ENCODE measurements at regions not wholly inside any gene's neighbourhood (a gene's known extent, or its start where the extent isn't known, plus 50 kb on each side); places are given as distances from the start of the nearest gene placed in this dataset.

- TF ChIP-seq POLR2AphosphoS5 (IDR thresholded peaks at IDR 0.05; ENCODE audit: borderline replicate concordance, low read depth, low read length) (no peak), FOXP2 (optimal IDR thresholded peaks at IDR 0.05; ENCODE audit: control extremely low read depth, extremely low read length, insufficient read depth) (no peak), EZH2 (IDR thresholded peaks at IDR 0.05) (no peak)
Measured at GRCh38 chr13:71079638-71080037, 787.4 kb downstream of the DACH1 start.

All from SK-N-MC (cell line).